NK-92 (cell line): ENCODE measurements at regions not wholly inside any gene's neighbourhood (a gene's known extent, or its start where the extent isn't known, plus 50 kb on each side); places are given as distances from the start of the nearest gene placed in this dataset.

Experiments
- DNase-seq: peaks from one replicate; lab custom pipeline; 2025; ENCODE audit not compliant: unreplicated experiment; lab: John Stamatoyannopoulos, UW

- no peak for DNase-seq
These were observed 195.2 kb downstream of the KLF12 start for GRCh38 chr13:73939071-73939380.

- no peak for DNase-seq
These were observed 195.7 kb downstream of the KLF12 start for GRCh38 chr13:73938372-73939070.

DNA sequence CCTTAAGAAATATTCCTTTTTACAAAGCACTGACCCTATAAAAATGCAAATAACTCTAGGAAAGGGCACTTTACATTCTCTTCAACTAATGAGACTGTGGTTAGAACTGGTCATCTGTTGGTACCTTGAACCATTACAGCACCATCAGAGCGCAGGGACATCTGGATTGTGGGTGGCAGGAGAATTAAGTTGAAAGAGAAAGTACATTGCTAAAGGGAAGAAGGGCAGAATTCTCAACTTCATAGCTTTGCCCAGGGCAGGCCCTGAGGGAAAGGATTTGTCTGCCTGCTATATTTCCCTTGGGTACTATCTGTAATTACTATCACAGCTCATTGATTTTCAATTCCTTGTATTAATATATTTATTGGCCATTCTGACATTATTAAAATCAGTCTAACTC is 196.8 kb downstream of the KLF12 start:
- DNase-seq: no peak

DNA sequence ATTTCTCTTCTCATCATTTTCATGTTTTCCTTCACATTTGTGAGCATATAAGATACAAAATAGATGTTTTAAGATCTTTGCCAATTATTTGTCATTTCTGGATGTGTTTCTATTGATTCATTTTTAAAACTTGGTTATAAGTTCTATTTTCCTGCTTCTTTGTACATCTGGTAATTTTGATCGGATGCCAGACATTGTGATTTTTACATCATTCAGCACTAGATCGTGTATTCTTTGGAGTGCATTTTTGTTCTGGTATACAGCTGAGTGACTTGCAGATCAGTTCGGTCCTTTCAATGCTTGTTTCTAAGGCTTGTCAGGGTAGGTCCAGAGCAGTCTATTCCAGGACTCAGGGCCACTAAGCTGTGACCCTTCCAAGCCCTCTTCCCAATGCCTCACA is 198.2 kb downstream of the KLF12 start:
- DNase-seq: no peak

DNA sequence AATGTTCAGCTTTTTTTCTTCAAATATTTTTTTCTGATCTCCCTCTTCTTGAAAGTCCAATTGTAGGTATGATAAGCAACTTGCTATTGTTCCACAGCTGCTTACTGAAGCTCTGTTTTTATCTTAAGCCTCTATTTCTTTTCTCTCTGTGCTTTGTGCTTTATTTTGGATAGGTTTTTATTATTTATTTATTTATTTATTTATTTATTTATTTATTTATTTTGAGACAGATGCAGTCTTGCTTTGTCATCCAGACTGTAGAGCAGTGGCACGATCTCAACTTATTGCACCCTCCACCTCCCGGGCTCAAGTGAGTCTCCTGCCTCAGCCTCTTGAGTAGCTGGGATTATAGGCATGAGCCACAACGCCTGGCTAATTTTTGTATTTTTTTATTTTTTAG is 199.4 kb downstream of the KLF12 start:
- DNase-seq: no peak

DNA sequence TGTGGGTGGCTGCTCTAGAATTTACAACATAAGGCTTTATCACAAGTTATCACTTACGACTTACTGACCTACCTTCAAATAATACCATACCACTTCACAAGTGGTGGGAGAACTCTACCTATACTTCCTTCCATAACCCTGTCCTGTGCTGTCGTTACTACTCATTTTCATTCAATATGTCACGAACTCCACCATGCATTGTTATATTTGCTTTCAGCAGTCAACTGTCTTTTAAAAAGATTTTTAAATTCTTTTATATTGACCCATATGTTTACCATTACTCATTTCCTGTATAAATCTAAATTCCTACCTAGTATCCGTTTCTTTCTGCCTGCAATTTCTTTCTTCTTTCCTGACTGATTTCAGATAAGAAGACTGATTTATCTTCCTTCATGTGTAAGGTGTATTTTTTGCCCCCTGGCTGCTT is 200.0 kb downstream of the KLF12 start:
- no peak for DNase-seq

DNA sequence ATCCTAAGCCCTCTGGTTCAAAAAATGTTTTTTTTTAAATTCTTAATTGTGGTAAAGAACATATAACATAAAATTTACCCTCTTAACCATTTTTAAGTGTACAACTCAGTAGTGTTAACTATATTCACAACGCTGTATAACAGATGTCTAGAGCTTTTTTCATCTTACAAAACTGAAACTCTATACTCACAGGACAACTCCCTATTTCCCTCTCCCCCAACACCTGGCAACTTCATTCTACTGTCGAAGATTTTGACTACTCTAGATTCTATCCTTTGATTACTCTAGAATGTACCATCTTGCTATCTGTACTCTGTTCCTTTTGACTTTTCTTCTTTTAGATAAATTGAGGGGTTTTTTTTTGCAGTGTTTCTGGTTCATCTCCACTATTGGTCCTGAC is 200.4 kb downstream of the KLF12 start:
- DNase-seq: no peak

DNA sequence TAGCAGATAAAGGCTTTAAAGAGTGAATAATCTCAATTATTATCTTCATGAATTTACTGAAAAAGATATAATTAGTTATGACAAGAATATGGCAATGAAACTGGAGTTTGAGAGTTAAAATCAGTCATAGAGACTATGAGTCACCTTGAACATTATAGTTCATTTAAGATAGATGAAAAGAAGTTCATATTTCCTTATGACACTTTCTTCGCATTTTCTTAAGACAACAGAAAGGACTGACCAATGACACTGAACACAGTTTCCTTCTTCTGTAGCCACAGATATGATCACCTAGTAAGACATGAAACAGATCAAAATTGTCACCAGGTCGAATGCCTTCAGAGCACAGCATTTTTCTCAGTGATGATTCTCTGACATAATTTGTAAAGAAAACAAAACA is 202.1 kb downstream of the KLF12 start:
- no peak for DNase-seq

DNA sequence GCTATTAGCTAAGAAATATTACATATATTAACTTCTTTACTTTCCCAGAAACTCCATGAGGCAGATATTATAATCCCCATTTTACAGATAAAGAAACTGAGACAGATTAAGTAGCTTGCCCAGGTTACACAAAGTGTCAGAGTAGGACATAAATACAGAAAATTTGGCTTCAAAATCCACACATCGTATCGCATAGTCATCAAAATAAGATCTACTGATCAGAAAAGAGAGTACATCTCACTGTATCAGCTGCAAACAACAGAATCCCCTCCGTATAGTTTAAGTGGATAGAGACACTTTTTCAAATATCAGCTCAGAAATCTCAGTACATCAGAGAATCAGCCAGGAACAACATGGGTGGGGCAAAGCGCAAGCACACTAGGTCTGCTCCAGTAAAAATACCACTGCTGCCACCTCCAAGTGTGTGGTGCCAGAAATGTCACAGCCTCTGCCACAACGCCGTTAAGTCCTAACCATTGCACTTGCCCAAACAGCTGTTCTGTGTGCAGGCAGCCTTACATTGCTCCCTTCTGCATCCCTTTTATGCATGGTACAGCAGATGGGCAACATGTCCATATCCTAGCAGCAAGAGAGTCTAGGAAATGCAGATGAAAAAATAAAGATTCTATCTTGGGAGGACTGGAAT is 204.8 kb downstream of the KLF12 start:
- DNase-seq: no peak

DNA sequence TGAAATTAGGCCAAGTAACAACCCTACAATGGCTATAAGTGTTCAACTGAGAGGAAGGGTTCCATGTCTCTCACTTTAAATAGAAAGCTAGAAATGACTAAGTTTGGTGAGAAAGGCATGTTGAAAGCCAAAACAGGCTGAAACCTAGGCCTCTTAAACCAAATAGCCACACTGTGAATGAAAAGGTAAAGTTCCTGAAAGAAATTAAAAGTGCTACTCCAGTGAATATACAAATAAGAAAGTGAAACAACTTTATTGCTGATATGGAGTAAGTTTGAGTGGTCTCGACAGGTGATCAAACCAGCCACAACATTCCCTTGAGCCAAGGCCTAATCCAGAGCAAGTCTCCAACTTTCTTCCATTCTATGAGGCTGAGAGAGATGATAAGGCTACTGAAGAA is 209.6 kb downstream of the KLF12 start:
- no peak for DNase-seq

- no peak for DNase-seq
These were observed 211.5 kb downstream of the KLF12 start for GRCh38 chr13:73922493-73923393.

DNA sequence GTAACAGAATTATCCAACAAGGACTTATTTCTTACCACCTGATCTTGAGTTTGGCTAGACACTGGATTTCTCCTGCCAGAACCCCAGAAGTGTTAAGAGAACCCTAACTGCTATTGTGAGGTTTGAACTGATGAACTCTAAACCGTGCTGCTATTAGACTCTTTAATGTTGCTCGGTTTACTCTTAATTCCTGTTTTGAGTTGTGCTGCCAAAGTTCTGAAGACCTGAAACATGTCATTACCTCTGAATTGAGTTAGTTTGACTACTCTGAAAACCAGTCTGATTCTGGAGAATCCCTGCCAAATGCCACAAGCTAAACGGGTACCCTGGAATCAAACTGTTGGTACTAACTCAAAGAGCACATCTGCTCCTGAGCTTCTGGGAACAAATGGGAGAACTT is 215.5 kb downstream of the KLF12 start:
- no peak for DNase-seq

GRCh38 chr13:73913751-73914518 is 220.3 kb downstream of the KLF12 start:
- DNase-seq: no peak

GRCh38 chr13:73913079-73913740 is 221.0 kb downstream of the KLF12 start:
- DNase-seq: no peak

- DNase-seq: no peak
These were observed 222.8 kb downstream of the KLF12 start for GRCh38 chr13:73911361-73911760.

DNA sequence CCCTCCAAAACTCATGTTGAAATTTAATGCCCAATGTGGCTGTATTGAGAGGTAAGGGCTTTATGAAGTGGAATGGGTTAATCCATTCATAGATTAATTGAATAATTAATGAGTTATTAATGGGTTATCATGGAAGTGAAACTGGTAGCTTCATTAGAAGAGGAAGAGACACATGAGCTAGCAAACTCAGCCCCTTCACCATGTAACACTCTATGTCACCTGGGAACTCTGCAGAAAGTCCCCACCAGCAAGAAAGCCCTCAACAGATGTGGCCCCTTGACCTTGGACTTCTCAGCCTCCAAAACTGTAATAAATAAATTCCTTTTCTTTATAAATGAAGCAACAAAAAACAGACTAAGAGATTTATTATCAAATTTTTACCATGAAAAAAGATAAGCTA is 223.5 kb downstream of the KLF12 start:
- DNase-seq: no peak

DNA sequence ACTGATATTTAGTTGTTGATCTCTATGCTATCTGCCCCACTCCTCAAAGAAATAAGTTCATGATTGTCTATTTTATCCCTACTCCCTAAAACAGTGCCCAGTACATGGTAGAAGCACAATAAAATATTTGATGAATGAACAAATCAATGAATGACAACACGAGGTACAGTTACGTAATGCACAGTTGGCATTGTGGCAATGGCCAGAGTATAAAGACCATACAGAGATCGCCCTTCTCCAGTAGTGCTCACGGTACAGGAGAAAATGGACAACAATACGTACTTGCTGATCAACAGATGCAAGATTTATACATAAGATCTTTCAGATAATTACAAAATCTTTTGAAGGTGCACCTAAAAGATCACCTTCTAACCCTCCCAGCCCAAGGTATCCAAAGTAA is 225.4 kb downstream of the KLF12 start:
- no peak for DNase-seq

- DNase-seq: no peak
These were observed 229.6 kb downstream of the KLF12 start for GRCh38 chr13:73904625-73905024.

DNA sequence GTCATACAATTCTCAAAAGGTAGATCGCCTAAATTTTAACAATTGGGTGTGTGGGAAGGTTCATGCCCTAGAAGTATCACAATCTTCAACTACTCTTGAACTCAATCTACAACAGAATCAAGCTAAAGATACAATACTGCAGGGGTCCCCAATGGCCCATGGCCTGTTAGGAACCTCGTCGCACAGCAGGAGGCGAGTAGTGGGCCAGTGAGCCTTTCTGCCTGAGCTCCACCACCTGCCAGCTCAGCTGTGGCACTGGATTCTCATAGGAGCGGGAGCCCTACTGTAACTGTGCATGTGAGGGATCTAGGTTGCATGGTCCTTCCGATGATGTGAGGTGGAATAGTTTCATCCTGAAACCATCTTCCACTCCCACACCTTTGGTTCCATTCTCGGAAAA is 230.6 kb downstream of the KLF12 start:
- no peak for DNase-seq

DNA sequence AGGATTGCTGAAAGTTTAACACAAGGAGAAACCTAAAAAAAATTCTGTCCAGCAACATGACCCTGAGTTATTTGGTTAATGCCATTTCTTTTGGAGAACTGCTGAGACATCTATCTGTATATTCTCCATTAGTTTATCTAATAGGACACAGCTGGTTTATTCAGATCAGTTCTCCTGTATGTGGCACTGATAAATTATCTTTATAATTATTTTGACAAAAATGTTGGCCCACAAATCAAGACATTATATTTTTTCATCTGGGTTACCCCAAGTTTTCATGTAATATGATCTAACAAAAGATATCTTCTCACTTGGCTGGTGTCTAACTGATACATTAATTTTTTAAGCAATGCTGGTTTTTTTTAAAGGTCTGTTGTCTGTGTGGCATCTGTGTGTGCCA is 231.4 kb downstream of the KLF12 start:
- no peak for DNase-seq

GRCh38 chr13:73902296-73902695 is 231.9 kb downstream of the KLF12 start:
- no peak for DNase-seq
